ENCODE measurements at regions not wholly inside any gene's neighbourhood (a gene's known extent, or its start where the extent isn't known, plus 50 kb on each side); places are given as distances from the start of the nearest gene placed in this dataset.
"Not testable (repeated sequence)": the region's sequence is repeated elsewhere in the genome, so short reads cannot be mapped to it uniquely, and the experiment has no call there.

DNA sequence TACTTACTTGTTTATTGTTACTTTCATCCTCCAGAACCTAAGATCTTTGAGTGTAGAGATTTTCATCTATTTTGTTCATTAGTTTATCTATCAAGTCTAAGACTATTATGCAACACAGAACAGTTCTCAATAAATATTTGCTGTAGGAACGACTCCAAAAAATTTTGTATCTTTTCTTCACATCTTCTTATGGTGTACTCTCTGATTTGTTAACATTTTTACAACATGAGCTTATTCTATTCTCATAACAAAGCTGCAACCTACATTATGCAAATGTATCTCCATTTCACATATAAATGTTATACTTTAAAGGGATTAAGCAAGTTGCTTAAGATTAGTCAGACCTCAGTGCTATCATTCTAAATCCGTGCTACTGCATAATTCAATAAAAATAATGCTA lies 514.2 kb upstream of the ZP4 start:
- no peak overlapping the region for H3K9ac ChIP-seq (ENCODE audit: low read length)
- no peaks in the 10 kb centered on the region for H3K27me3 ChIP-seq (ENCODE audit: control insufficient read depth in 1 of 2, insufficient read depth in 2 of 2, low read length in 2 of 2)
- no peaks in the 10 kb centered on the region for H3K4me1 ChIP-seq (ENCODE audit: insufficient read depth, low read length)
- H3K4me3 ChIP-seq (ENCODE audit: low read depth in 1 of 2, low read length in 2 of 2): no peak overlapping the region
- H3K9me3 ChIP-seq (ENCODE audit: low read length): no peaks in the 10 kb centered on the region
- no peaks in the 10 kb centered on the region for H3K36me3 ChIP-seq (ENCODE audit: insufficient read depth, low read length)
- H3K27ac ChIP-seq (ENCODE audit: low read depth, low read length): no peak overlapping the region

DNA sequence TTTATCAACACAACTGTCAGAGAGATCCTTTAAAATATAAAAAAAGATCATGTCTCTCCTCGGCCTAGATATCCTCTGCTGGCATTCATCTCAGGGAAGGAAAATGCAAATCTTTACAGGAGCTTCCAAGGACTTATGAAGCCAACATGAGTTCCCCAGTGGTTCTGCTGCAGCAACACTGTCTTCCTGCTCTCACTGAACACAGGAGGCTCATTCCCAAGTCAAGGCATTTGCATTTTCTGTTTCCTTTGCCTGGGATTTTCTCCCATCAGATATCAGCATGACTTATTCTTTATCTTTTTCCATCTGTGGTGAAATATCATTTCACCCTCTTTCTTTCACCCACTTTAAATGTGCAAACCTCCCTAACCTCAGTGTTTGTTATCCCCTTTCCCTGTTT lies 513.8 kb upstream of the ZP4 start:
- Histone ChIP-seq H3K27ac (ENCODE audit: low read depth, low read length) (no peak overlapping the region), H3K4me1 (ENCODE audit: insufficient read depth, low read length) (no peaks in the 10 kb centered on the region), H3K4me3 (ENCODE audit: low read depth in 1 of 2, low read length in 2 of 2) (no peak overlapping the region), H3K27me3 (ENCODE audit: control insufficient read depth in 1 of 2, insufficient read depth in 2 of 2, low read length in 2 of 2) (no peaks in the 10 kb centered on the region), H3K9me3 (ENCODE audit: low read length) (no peaks in the 10 kb centered on the region), H3K36me3 (ENCODE audit: insufficient read depth, low read length) (no peaks in the 10 kb centered on the region), H3K9ac (ENCODE audit: low read length) (no peak overlapping the region)

GRCh38 chr1:238401144-238401543 lies 510.4 kb upstream of the ZP4 start:
- Histone ChIP-seq H3K4me1 (ENCODE audit: insufficient read depth, low read length) (no peaks in the 10 kb centered on the region), H3K27ac (ENCODE audit: low read depth, low read length) (no peak overlapping the region), H3K9ac (ENCODE audit: low read length) (no peak overlapping the region), H3K27me3 (ENCODE audit: control insufficient read depth in 1 of 2, insufficient read depth in 2 of 2, low read length in 2 of 2) (no peaks in the 10 kb centered on the region), H3K36me3 (ENCODE audit: insufficient read depth, low read length) (no peaks in the 10 kb centered on the region), H3K4me3 (ENCODE audit: low read depth in 1 of 2, low read length in 2 of 2) (no peak overlapping the region), H3K9me3 (ENCODE audit: low read length) (no peaks in the 10 kb centered on the region)

GRCh38 chr1:238399558-238399957 lies 508.8 kb upstream of the ZP4 start:
- H3K36me3 ChIP-seq (ENCODE audit: insufficient read depth, low read length): no peaks in the 10 kb centered on the region
- no peaks in the 10 kb centered on the region for H3K27me3 ChIP-seq (ENCODE audit: control insufficient read depth in 1 of 2, insufficient read depth in 2 of 2, low read length in 2 of 2)
- H3K4me3 ChIP-seq (ENCODE audit: low read depth in 1 of 2, low read length in 2 of 2): no peak overlapping the region
- no peak overlapping the region for H3K27ac ChIP-seq (ENCODE audit: low read depth, low read length)
- H3K9me3 ChIP-seq (ENCODE audit: low read length): no peaks in the 10 kb centered on the region
- no peak overlapping the region for H3K9ac ChIP-seq (ENCODE audit: low read length)
- no peaks in the 10 kb centered on the region for H3K4me1 ChIP-seq (ENCODE audit: insufficient read depth, low read length)

- Histone ChIP-seq H3K4me3 (ENCODE audit: low read depth in 1 of 2, low read length in 2 of 2) (no peak overlapping the region), H3K27me3 (ENCODE audit: control insufficient read depth in 1 of 2, insufficient read depth in 2 of 2, low read length in 2 of 2) (no peaks in the 10 kb centered on the region), H3K4me1 (ENCODE audit: insufficient read depth, low read length) (no peaks in the 10 kb centered on the region), H3K27ac (ENCODE audit: low read depth, low read length) (no peak overlapping the region), H3K36me3 (ENCODE audit: insufficient read depth, low read length) (no peaks in the 10 kb centered on the region), H3K9me3 (ENCODE audit: low read length) (no peaks in the 10 kb centered on the region), H3K9ac (ENCODE audit: low read length) (no peak overlapping the region)
Measured at GRCh38 chr1:238396140-238396539, 505.4 kb upstream of the ZP4 start.

- Histone ChIP-seq H3K9me3 (ENCODE audit: low read length) (no peaks in the 10 kb centered on the region), H3K27me3 (ENCODE audit: control insufficient read depth in 1 of 2, insufficient read depth in 2 of 2, low read length in 2 of 2) (no peaks in the 10 kb centered on the region), H3K9ac (ENCODE audit: low read length) (no peak overlapping the region), H3K4me1 (ENCODE audit: insufficient read depth, low read length) (no peaks in the 10 kb centered on the region), H3K36me3 (ENCODE audit: insufficient read depth, low read length) (no peaks in the 10 kb centered on the region), H3K27ac (ENCODE audit: low read depth, low read length) (no peak overlapping the region), H3K4me3 (ENCODE audit: low read depth in 1 of 2, low read length in 2 of 2) (no peak overlapping the region)
Measured at GRCh38 chr1:238384381-238384780, 493.7 kb upstream of the ZP4 start.

DNA sequence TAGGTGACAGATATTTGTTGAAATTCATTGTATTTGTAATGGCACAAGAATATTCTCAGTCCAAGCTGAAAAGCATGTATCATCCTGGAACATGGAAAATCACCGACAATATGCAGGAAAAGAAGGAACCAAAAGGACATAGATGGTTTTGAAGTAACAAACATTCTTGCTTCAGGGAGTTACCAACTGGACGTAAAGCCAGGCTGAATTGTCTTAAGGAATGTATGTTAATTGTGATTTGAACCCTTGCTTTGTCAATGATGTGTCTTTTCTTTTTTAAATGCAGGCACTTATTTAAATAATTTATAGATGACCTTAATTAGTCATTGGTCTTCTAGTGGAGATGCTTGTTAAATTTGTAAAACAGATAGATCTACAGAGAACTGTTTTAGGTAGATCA lies 489.4 kb upstream of the ZP4 start:
- Histone ChIP-seq H3K27me3 (ENCODE audit: control insufficient read depth in 1 of 2, insufficient read depth in 2 of 2, low read length in 2 of 2) (no peaks in the 10 kb centered on the region), H3K36me3 (ENCODE audit: insufficient read depth, low read length) (no peaks in the 10 kb centered on the region), H3K9me3 (ENCODE audit: low read length) (no peaks in the 10 kb centered on the region), H3K9ac (ENCODE audit: low read length) (no peak overlapping the region), H3K4me1 (ENCODE audit: insufficient read depth, low read length) (no peaks in the 10 kb centered on the region), H3K27ac (ENCODE audit: low read depth, low read length) (no peak overlapping the region), H3K4me3 (ENCODE audit: low read depth in 1 of 2, low read length in 2 of 2) (no peak overlapping the region)

DNA sequence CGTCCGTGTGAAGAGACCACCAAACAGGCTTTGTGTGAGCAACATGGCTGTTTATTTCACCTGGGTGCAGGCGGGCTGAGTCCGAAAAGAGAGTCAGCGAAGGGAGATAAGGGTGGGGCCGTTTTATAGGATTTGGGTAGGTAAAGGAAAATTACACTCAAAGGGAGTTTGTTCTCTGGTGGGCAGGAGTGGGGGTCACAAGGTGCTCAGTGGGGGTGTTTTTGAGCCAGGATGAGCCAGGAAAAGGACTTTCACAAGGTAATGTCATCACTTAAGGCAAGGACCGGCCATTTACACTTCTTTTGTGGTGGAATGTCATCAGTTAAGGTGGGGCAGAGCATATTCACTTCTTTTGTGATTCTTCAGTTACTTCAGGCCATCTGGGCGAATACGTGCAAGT lies 488.7 kb upstream of the ZP4 start:
- not testable (repeated sequence) for H3K4me1 ChIP-seq (ENCODE audit: insufficient read depth, low read length); H3K9me3 ChIP-seq (ENCODE audit: low read length); H3K36me3 ChIP-seq (ENCODE audit: insufficient read depth, low read length); H3K27ac ChIP-seq (ENCODE audit: low read depth, low read length); H3K9ac ChIP-seq (ENCODE audit: low read length); H3K4me3 ChIP-seq (ENCODE audit: low read depth in 1 of 2, low read length in 2 of 2); H3K27me3 ChIP-seq (ENCODE audit: control insufficient read depth in 1 of 2, insufficient read depth in 2 of 2, low read length in 2 of 2)

- Histone ChIP-seq H3K36me3 (ENCODE audit: insufficient read depth, low read length) (no peaks in the 10 kb centered on the region), H3K9me3 (ENCODE audit: low read length) (no peaks in the 10 kb centered on the region), H3K9ac (ENCODE audit: low read length) (no peak overlapping the region), H3K4me1 (ENCODE audit: insufficient read depth, low read length) (no peaks in the 10 kb centered on the region), H3K4me3 (ENCODE audit: low read depth in 1 of 2, low read length in 2 of 2) (no peak overlapping the region), H3K27ac (ENCODE audit: low read depth, low read length) (no peak overlapping the region), H3K27me3 (ENCODE audit: control insufficient read depth in 1 of 2, insufficient read depth in 2 of 2, low read length in 2 of 2) (no peaks in the 10 kb centered on the region)
Measured at GRCh38 chr1:238377280-238377919, 486.7 kb upstream of the ZP4 start.

DNA sequence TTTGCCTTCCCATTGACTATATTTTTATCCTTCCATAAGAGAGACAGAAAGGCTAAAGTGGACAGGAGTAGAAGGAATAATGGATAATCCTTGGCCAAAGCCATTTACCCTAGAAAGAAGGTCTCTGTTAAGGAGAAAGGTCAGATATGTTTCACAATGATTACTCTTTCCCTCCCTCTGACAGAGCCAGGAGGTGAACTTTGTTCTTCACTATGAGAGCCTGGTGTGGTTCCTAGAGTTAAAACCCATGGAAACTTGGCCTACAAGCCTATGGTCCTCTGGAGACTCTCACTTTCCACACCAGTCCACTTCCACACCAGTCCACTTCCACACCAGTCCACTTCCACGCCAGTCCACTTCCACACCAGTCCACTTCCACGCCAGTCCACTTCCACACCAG lies 479.9 kb upstream of the ZP4 start:
- no peak overlapping the region for H3K4me3 ChIP-seq (ENCODE audit: low read depth in 1 of 2, low read length in 2 of 2)
- H3K27me3 ChIP-seq (ENCODE audit: control insufficient read depth in 1 of 2, insufficient read depth in 2 of 2, low read length in 2 of 2): no peaks in the 10 kb centered on the region
- H3K36me3 ChIP-seq (ENCODE audit: insufficient read depth, low read length): no peaks in the 10 kb centered on the region
- H3K9ac ChIP-seq (ENCODE audit: low read length): no peak overlapping the region
- no peaks in the 10 kb centered on the region for H3K9me3 ChIP-seq (ENCODE audit: low read length)
- no peaks in the 10 kb centered on the region for H3K4me1 ChIP-seq (ENCODE audit: insufficient read depth, low read length)
- H3K27ac ChIP-seq (ENCODE audit: low read depth, low read length): no peak overlapping the region

DNA sequence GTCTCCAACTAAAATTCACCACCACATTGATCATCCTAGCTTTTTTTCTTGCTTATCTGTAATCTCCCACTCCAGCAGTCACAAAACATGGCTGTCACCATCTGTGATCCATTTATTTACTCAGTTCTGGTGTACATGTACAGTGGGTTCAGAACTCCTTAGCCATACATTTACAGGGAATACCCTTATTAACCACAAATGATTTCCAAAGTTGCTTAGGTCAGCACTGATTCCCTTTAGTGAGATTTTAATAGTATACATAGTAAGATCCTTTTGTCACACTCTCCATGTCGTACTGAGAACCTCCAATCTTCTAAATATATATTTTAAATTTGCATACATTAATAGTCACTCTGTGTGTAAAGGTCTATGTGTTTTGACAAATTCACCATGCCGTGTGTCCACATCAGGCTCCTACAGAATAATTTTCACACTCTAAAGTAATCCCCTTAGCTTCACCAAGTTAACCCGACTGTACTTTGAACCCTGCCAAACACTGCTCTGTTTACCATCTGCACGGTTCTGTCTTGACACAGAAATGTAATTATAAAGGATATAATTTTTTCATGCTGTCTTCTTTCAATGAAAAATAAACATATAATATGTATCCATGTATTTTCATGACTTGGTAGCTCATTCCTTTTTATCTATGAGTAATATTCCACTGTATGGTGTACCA lies 473.6 kb upstream of the ZP4 start:
- H3K36me3 ChIP-seq (ENCODE audit: insufficient read depth, low read length): no peaks in the 10 kb centered on the region
- no peaks in the 10 kb centered on the region for H3K27me3 ChIP-seq (ENCODE audit: control insufficient read depth in 1 of 2, insufficient read depth in 2 of 2, low read length in 2 of 2)
- no peak overlapping the region for H3K4me3 ChIP-seq (ENCODE audit: low read depth in 1 of 2, low read length in 2 of 2)
- H3K9ac ChIP-seq (ENCODE audit: low read length): no peak overlapping the region
- no peaks in the 10 kb centered on the region for H3K9me3 ChIP-seq (ENCODE audit: low read length)
- H3K4me1 ChIP-seq (ENCODE audit: insufficient read depth, low read length): no peaks in the 10 kb centered on the region
- no peak overlapping the region for H3K27ac ChIP-seq (ENCODE audit: low read depth, low read length)

- no peaks in the 10 kb centered on the region for H3K27me3 ChIP-seq (ENCODE audit: control insufficient read depth in 1 of 2, insufficient read depth in 2 of 2, low read length in 2 of 2)
Measured at GRCh38 chr1:238360474-238360873, 469.8 kb upstream of the ZP4 start.

More at GRCh38 chr1:238360474-238360873, 469.8 kb upstream of the ZP4 start:
- Histone ChIP-seq H3K27ac (ENCODE audit: low read depth, low read length) (no peak overlapping the region), H3K4me3 (ENCODE audit: low read depth in 1 of 2, low read length in 2 of 2) (no peak overlapping the region), H3K36me3 (ENCODE audit: insufficient read depth, low read length) (no peaks in the 10 kb centered on the region), H3K9me3 (ENCODE audit: low read length) (no peaks in the 10 kb centered on the region), H3K4me1 (ENCODE audit: insufficient read depth, low read length) (no peaks in the 10 kb centered on the region), H3K9ac (ENCODE audit: low read length) (no peak overlapping the region)
